HCT116 (cell line): ENCODE measurements at regions not wholly inside any gene's neighbourhood (a gene's known extent, or its start where the extent isn't known, plus 50 kb on each side); places are given as distances from the start of the nearest gene placed in this dataset.

Experiments used
- ATAC-seq: fragments of 200-7000 bp; cut with Tn5 transposase; 2 replicates; pipeline ENCODE4 v1.9.1; 2020; ENCODE audit warnings: mild to moderate bottlenecking, moderate library complexity
- BruUV-seq: library from RNA; stranded (reverse); fragments of 400-500 nt; replicated peaks from 2 replicates; lab custom pipeline; 2021; lab: Mats Ljungman, UMichigan
- CTCF ChIA-PET: fragments of 300-600 bp; sonication (Branson Sonifier 250); formaldehyde crosslinking; loops from one replicate; lab custom pipeline; 2021; ENCODE audit warnings: antibody characterized with exemption; lab: Charles Lee
- POLR2A ChIA-PET: fragments of 300-600, 350-600 bp; sonication (Branson Sonifier 250); formaldehyde crosslinking; loops from one replicate; lab custom pipeline; 2021; ENCODE audit warnings: antibody characterized with exemption; lab: Charles Lee
- RAD21 ChIA-PET, 2 experiments: fragments of 300-600 bp; sonication (Branson Sonifier 250); formaldehyde crosslinking; loops; one replicate each; lab custom pipeline; 2023; ENCODE audit warnings: low total read pairs in 2 of 2; ENCODE audit not compliant: uncharacterized antibody in 2 of 2, unreplicated experiment in 2 of 2, low non-redundant PET in 1 of 2; lab: Charles Lee
- DNase-seq: peaks from one replicate; pipeline ENCODE4 v3.0.0-alpha.2; 2010; ENCODE audit warnings: low read depth, low spot score
- H2AFZ ChIP-seq: fragments of 200-600 bp; shearing (Covaris generic), sonication (generic); 2 replicates; pipeline ENCODE4 v1.6.1; 2017; ENCODE audit warnings: low read depth, mixed run types, mixed read lengths, antibody characterized with exemption, low read length; ENCODE audit not compliant: poor library complexity, severe bottlenecking
- H3K27ac ChIP-seq: 2 replicates; pipeline ENCODE4 v1.5.1; 2012; ENCODE audit warnings: low read depth, low read length
- H3K27me3 ChIP-seq: fragments of 200-600 bp; sonication (generic); 2 replicates; pipeline ENCODE4 v1.6.1; 2016; ENCODE audit warnings: mixed run types, low read length, mixed read lengths; ENCODE audit not compliant: insufficient read depth
- H3K36me3 ChIP-seq, 2 experiments: fragments of 200-500 bp in 1 of 2; fragments of 200-600 bp in 1 of 2; sonication (Bioruptor generic) in 1 of 2; sonication (generic) in 1 of 2; 2 replicates each; pipeline versions ENCODE4 v1.5.1 to v1.6.1; 2014 to 2016; ENCODE audit warnings: low read length in 2 of 2, inconsistent platforms in 1 of 2, mixed read lengths in 1 of 2, mixed run types in 1 of 2; ENCODE audit not compliant: insufficient read depth in 2 of 2, control insufficient read depth in 1 of 2
- H3K4me1 ChIP-seq, 2 experiments: fragments of 200-600 bp in 1 of 2; sonication (generic) in 1 of 2; 2 replicates each; pipeline versions ENCODE4 v1.5.1 to v1.6.1; 2012 to 2017; ENCODE audit warnings: low read length in 2 of 2, inconsistent platforms in 1 of 2, mild to moderate bottlenecking in 1 of 2, mixed read lengths in 1 of 2, mixed run types in 1 of 2, moderate library complexity in 1 of 2; ENCODE audit not compliant: insufficient read depth in 2 of 2, control insufficient read depth in 1 of 2
- H3K4me2 ChIP-seq: fragments of 200-600 bp; sonication (generic); 2 replicates; pipeline ENCODE4 v1.6.1; 2017; ENCODE audit warnings: mixed run types, low read length, mixed read lengths
- H3K4me3 ChIP-seq, 2 experiments: fragments of 200-600 bp in 1 of 2; sonication (generic) in 1 of 2; replicated peaks in 1 of 2; 2 replicates each; pipeline ENCODE4 v1.5.1; 2011 to 2016; ENCODE audit warnings: low read length in 2 of 2, control low read depth in 1 of 2, low read depth in 1 of 2, mild to moderate bottlenecking in 1 of 2, mixed read lengths in 1 of 2, mixed run types in 1 of 2
- H3K79me2 ChIP-seq: fragments of 200-600 bp; sonication (generic); 2 replicates; pipeline ENCODE4 v1.6.1; 2017; ENCODE audit warnings: mild to moderate bottlenecking, mixed run types, low read length, moderate library complexity, mixed read lengths; ENCODE audit not compliant: insufficient read depth
- H3K9ac ChIP-seq: fragments of 200-600 bp; sonication (generic); 2 replicates; pipeline ENCODE4 v1.6.1; 2016; ENCODE audit warnings: low read length, mixed read lengths
- H3K9me2 ChIP-seq: fragments of 200-600 bp; sonication (generic), shearing (Covaris generic); 2 replicates; pipeline ENCODE4 v1.6.1; 2017; ENCODE audit warnings: mixed run types, mild to moderate bottlenecking, moderate library complexity; ENCODE audit not compliant: insufficient read depth
- H3K9me3 ChIP-seq, 2 experiments: fragments of 200-500 bp in 1 of 2; fragments of 200-600 bp in 1 of 2; sonication (Bioruptor generic) in 1 of 2; sonication (generic) in 1 of 2; 2 replicates each; pipeline ENCODE4 v1.6.1; 2014 to 2017; ENCODE audit warnings: low read length in 2 of 2, mixed read lengths in 2 of 2, inconsistent platforms in 1 of 2, low read depth in 1 of 2, mild to moderate bottlenecking in 1 of 2, mixed run types in 1 of 2, moderate library complexity in 1 of 2; ENCODE audit not compliant: control insufficient read depth in 1 of 2, insufficient read depth in 1 of 2
- H4K20me1 ChIP-seq: fragments of 200-600 bp; sonication (generic), shearing (Covaris generic); 2 replicates; pipeline ENCODE4 v1.6.1; 2017; ENCODE audit warnings: mixed run types, mild to moderate bottlenecking, moderate library complexity; ENCODE audit not compliant: insufficient read depth
- ATF3 ChIP-seq: IDR thresholded peaks from 2 replicates; pipeline ENCODE4 v1.6.1; 2012
- CTCF ChIP-seq, 3 experiments: fragments of 200-600 bp in 1 of 3; sonication (generic) in 1 of 3; IDR thresholded peaks in 2 of 3; conservative IDR thresholded peaks in 1 of 3; 2 replicates each; pipeline ENCODE4 v1.5.1; 2012 to 2017; ENCODE audit warnings: low read depth in 2 of 3, low read length in 2 of 3, antibody characterized with exemption in 1 of 3, borderline replicate concordance in 1 of 3, control low read depth in 1 of 3, mild to moderate bottlenecking in 1 of 3, mixed read lengths in 1 of 3, mixed run types in 1 of 3, moderate library complexity in 1 of 3; ENCODE audit not compliant: insufficient read depth in 1 of 3
- EGR1 ChIP-seq: IDR thresholded peaks from 2 replicates; pipeline ENCODE4 v1.6.1; 2012; ENCODE audit warnings: low read depth
- EZH2 ChIP-seq: fragments of 200-600 bp; sonication (generic); IDR thresholded peaks from 2 replicates; pipeline ENCODE4 v1.6.1; 2017; ENCODE audit warnings: antibody characterized with exemption, mixed run types
- EZH2phosphoT487 ChIP-seq: fragments of 200-600 bp; IDR thresholded peaks from 2 replicates; pipeline ENCODE4 v1.6.1; 2018; ENCODE audit warnings: antibody characterized with exemption, borderline replicate concordance
- FOSL1 ChIP-seq: IDR thresholded peaks from 2 replicates; pipeline ENCODE4 v1.6.1; 2012; ENCODE audit warnings: low read depth
- JUND ChIP-seq: IDR thresholded peaks from 2 replicates; pipeline ENCODE4 v1.6.1; 2012
- MAX ChIP-seq: IDR thresholded peaks from 2 replicates; pipeline ENCODE4 v1.6.1; 2012
- POLR2A ChIP-seq: IDR thresholded peaks from 2 replicates; pipeline ENCODE4 v1.7.0; 2011; ENCODE audit warnings: borderline replicate concordance; ENCODE audit not compliant: insufficient read depth, insufficient read length; ENCODE audit errors: extremely low read depth
- POLR2AphosphoS5 ChIP-seq: IDR thresholded peaks from 2 replicates; pipeline ENCODE4 v1.6.1; 2011; ENCODE audit warnings: mild to moderate bottlenecking, low read depth, low read length, moderate library complexity
- REST ChIP-seq: IDR thresholded peaks from 2 replicates; pipeline ENCODE4 v1.6.1; 2012; ENCODE audit warnings: low read depth
- SP1 ChIP-seq: IDR thresholded peaks from 2 replicates; pipeline ENCODE4 v1.6.1; 2012; ENCODE audit warnings: low read depth
- SRF ChIP-seq: IDR thresholded peaks from 2 replicates; pipeline ENCODE4 v1.6.1; 2012; ENCODE audit warnings: low read depth
- ZFX ChIP-seq: fragments of 450-650 bp; IDR thresholded peaks from 2 replicates; pipeline ENCODE4 v1.6.1; 2017
- intact Hi-C: fragments of 100-400 bp; cut with micrococcal nuclease; formaldehyde crosslinking; loops from 2 replicates; pipeline ENCODE4 v1.10.0; 2022

GRCh38 chr4:112840061-112840460 is 203.1 kb downstream of the LARP7 start:
- H3K4me3 ChIP-seq: no peak overlapping the region
- no peak for TF ChIP-seq ATF3
- no peak for TF ChIP-seq JUND
- TF ChIP-seq MAX: no peak
- TF ChIP-seq EGR1: no peak
- no peak for TF ChIP-seq SRF
- no peak for TF ChIP-seq FOSL1
- no peak for TF ChIP-seq EZH2
- TF ChIP-seq POLR2AphosphoS5: no peak
- TF ChIP-seq EZH2phosphoT487: no peak
- no peak for TF ChIP-seq ZFX
- no peak for TF ChIP-seq SP1
- TF ChIP-seq REST: no peak
- TF ChIP-seq POLR2A: no peak
- no peak for TF ChIP-seq CTCF (IDR thresholded peaks at IDR 0.05 in 2 of 3, conservative IDR thresholded peaks at IDR 0.05 in 1 of 3; ENCODE audit: borderline replicate concordance in 1 of 3, insufficient read depth in 1 of 3, low read depth in 2 of 3, low read length in 2 of 3)
- H3K36me3 ChIP-seq: no peaks in the 10 kb centered on the region
- no peaks in the 10 kb centered on the region for H3K9me3 ChIP-seq
- CTCF ChIA-PET: no interaction called here
- H3K4me1 ChIP-seq: no peaks in the 10 kb centered on the region
- no peak overlapping the region for H3K9ac ChIP-seq
- H3K4me2 ChIP-seq: no peak overlapping the region
- no peaks in the 10 kb centered on the region for H3K79me2 ChIP-seq
- H4K20me1 ChIP-seq: no peaks in the 10 kb centered on the region
- H3K9me2 ChIP-seq: no peaks in the 10 kb centered on the region
- H3K27me3 ChIP-seq: no peaks in the 10 kb centered on the region
- POLR2A ChIA-PET: no interaction called here
- intact Hi-C loops: no loop called here
- no peak for ATAC-seq
- RAD21 ChIA-PET: no interaction called here
- H3K27ac ChIP-seq: no peak overlapping the region
- no peak overlapping the region for H2AFZ ChIP-seq
- no peak for DNase-seq
- BruUV-seq: no TSS peak
